GM23338 (cell line): ENCODE measurements at regions not wholly inside any gene's neighbourhood (a gene's known extent, or its start where the extent isn't known, plus 50 kb on each side); places are given as distances from the start of the nearest gene placed in this dataset.

Source experiments
- CREB1 ChIP-seq: fragments of 250-450 bp; sonication (Bioruptor Pico); IDR thresholded peaks from 2 replicates; pipeline ENCODE4 v1.5.0; 2020; ENCODE audit warnings: low read depth, mild to moderate bottlenecking, moderate library complexity
- EZH2 ChIP-seq: fragments of 200-600 bp; sonication (generic); IDR thresholded peaks from one replicate; pipeline ENCODE4 v1.8.0; 2017; ENCODE audit warnings: antibody characterized with exemption, mild to moderate bottlenecking, low read depth; ENCODE audit not compliant: unreplicated experiment
- EZH2phosphoT487 ChIP-seq: fragments of 200-600 bp; sonication (generic); IDR thresholded peaks from one replicate; pipeline ENCODE4 v1.8.1; 2018; ENCODE audit warnings: antibody characterized with exemption; ENCODE audit not compliant: unreplicated experiment
- NANOG ChIP-seq: IDR thresholded peaks from 2 replicates; pipeline ENCODE4 v1.6.1; 2016; ENCODE audit warnings: antibody characterized with exemption, borderline replicate concordance
- STAT1 ChIP-seq: IDR thresholded peaks from one replicate; pipeline ENCODE4 v1.6.1; 2016; ENCODE audit warnings: antibody characterized with exemption; ENCODE audit not compliant: unreplicated experiment
- ZNF114 ChIP-seq: fragments of 250-450 bp; sonication (Bioruptor Pico); IDR thresholded peaks from 2 replicates; pipeline ENCODE4 v1.5.0; 2020; ENCODE audit warnings: mild to moderate bottlenecking, moderate library complexity
- ZNF331 ChIP-seq: fragments of 250-450 bp; sonication (Bioruptor Pico); IDR thresholded peaks from 2 replicates; pipeline ENCODE4 v1.5.0; 2020; ENCODE audit warnings: low read depth, mild to moderate bottlenecking, moderate library complexity
- ZNF462 ChIP-seq: fragments of 250-450 bp; sonication (Bioruptor Pico); IDR thresholded peaks from 2 replicates; pipeline ENCODE4 v1.5.0; 2020; ENCODE audit warnings: mild to moderate bottlenecking, moderate library complexity
- TF ChIP-seq, protein P1 (sequence below): IDR thresholded peaks from 2 replicates; pipeline ENCODE4 v1.6.1; 2016; ENCODE audit warnings: antibody characterized with exemption

GRCh38 chr2:82781176-82781915 lies 1677.7 kb downstream of the SUCLG1 start (continued):
- TF ChIP-seq ZNF462 (no peak), ZNF331 (CRISPR knock-in tag) (no peak), EZH2 (no peak), STAT1 (no peak), NANOG (no peak), EZH2phosphoT487 (no peak), ZNF114 (CRISPR knock-in tag) (no peak), CREB1 (CRISPR knock-in tag) (no peak)
- TF ChIP-seq, protein P1, sequence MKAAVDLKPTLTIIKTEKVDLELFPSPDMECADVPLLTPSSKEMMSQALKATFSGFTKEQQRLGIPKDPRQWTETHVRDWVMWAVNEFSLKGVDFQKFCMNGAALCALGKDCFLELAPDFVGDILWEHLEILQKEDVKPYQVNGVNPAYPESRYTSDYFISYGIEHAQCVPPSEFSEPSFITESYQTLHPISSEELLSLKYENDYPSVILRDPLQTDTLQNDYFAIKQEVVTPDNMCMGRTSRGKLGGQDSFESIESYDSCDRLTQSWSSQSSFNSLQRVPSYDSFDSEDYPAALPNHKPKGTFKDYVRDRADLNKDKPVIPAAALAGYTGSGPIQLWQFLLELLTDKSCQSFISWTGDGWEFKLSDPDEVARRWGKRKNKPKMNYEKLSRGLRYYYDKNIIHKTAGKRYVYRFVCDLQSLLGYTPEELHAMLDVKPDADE = no peak
